ENCODE measurements at regions not wholly inside any gene's neighbourhood (a gene's known extent, or its start where the extent isn't known, plus 50 kb on each side); places are given as distances from the start of the nearest gene placed in this dataset.
A peak's percentile ranks its signal among the peaks of the same experiment; 100 is the strongest.

- DNase-seq, result no peak
Measured at GRCh38 chr9:107888773-107889227, 399.2 kb upstream of the KLF4 start.

GRCh38 chr9:107886826-107887225, 397.3 kb upstream of the KLF4 start:
- no peak for DNase-seq

- no peak for DNase-seq
Measured at GRCh38 chr9:107883496-107884124, 394.0 kb upstream of the KLF4 start.

- no peak for DNase-seq
Measured at GRCh38 chr9:107881626-107882300, 392.2 kb upstream of the KLF4 start.

- DNase-seq, result no peak
Measured at GRCh38 chr9:107878462-107878861, 388.9 kb upstream of the KLF4 start.

GRCh38 chr9:107875571-107875980, 386.0 kb upstream of the KLF4 start:
- peak; percentile 45 for DNase-seq

- no peak for DNase-seq
Measured at GRCh38 chr9:107874591-107875369, 385.2 kb upstream of the KLF4 start.

- DNase-seq, result no peak
Measured at GRCh38 chr9:107874137-107874536, 384.6 kb upstream of the KLF4 start.

GRCh38 chr9:107872457-107873192, 383.1 kb upstream of the KLF4 start:
- DNase-seq, result no peak

- DNase-seq, result no peak
Measured at GRCh38 chr9:107870927-107871680, 381.5 kb upstream of the KLF4 start.

- DNase-seq, result no peak
Measured at GRCh38 chr9:107870221-107870620, 380.7 kb upstream of the KLF4 start.

- DNase-seq, result no peak
Measured at GRCh38 chr9:107869111-107869510, 379.5 kb upstream of the KLF4 start.

GRCh38 chr9:107868186-107868585, 378.6 kb upstream of the KLF4 start:
- DNase-seq, result no peak

- DNase-seq, result no peak
Measured at GRCh38 chr9:107867738-107868137, 378.2 kb upstream of the KLF4 start.

- peak; percentile 18 for DNase-seq
Measured at GRCh38 chr9:107866711-107867311, 377.2 kb upstream of the KLF4 start.

- no peak for DNase-seq
Measured at GRCh38 chr9:107863396-107863795, 373.8 kb upstream of the KLF4 start.

GRCh38 chr9:107862881-107863280, 373.3 kb upstream of the KLF4 start:
- no peak for DNase-seq

- DNase-seq, result no peak
Measured at GRCh38 chr9:107862323-107862722, 372.8 kb upstream of the KLF4 start.

GRCh38 chr9:107861075-107861474, 371.5 kb upstream of the KLF4 start:
- DNase-seq, result no peak

GRCh38 chr9:107858260-107858659, 368.7 kb upstream of the KLF4 start:
- DNase-seq, result no peak

GRCh38 chr9:107856633-107857032, 367.1 kb upstream of the KLF4 start:
- no peak for DNase-seq

GRCh38 chr9:107855164-107855563, 365.6 kb upstream of the KLF4 start:
- no peak for DNase-seq

Measured in femur (tissue), 1 donor.